CD4-positive, alpha-beta T cell (primary cell): ENCODE measurements at regions not wholly inside any gene's neighbourhood (a gene's known extent, or its start where the extent isn't known, plus 50 kb on each side); places are given as distances from the start of the nearest gene placed in this dataset.
"Not testable (repeated sequence)": the region's sequence is repeated elsewhere in the genome, so short reads cannot be mapped to it uniquely, and the experiment has no call there.

Experiments used
- ATAC-seq: fragments of 200-7000 bp; cut with Tn5 transposase; one replicate; pipeline ENCODE4 v1.10.0; 2022; ENCODE audit warnings: mild to moderate bottlenecking; ENCODE audit not compliant: poor library complexity
- CTCF ChIA-PET: fragments of 350-600 bp; sonication (Branson Sonifier 250); formaldehyde crosslinking; loops from one replicate; lab custom pipeline; 2021; ENCODE audit warnings: antibody characterized with exemption, inconsistent platforms; lab: Charles Lee
- POLR2A ChIA-PET: fragments of 350-600 bp; sonication (Branson Sonifier 250); formaldehyde crosslinking; loops from one replicate; lab custom pipeline; 2021; ENCODE audit warnings: antibody characterized with exemption, inconsistent platforms; lab: Charles Lee
- DNase-seq, 14 experiments: peaks; one replicate each; pipeline ENCODE4 v3.0.0-alpha.2; 2013 to 2020; ENCODE audit warnings: mixed read lengths in 2 of 14
- H3K27ac ChIP-seq, 2 donors: one replicate each; pipeline versions ENCODE4 v1.5.1 to v1.7.0; 2013; ENCODE audit warnings: low read length in 2 of 2, low read depth in 1 of 2, mild to moderate bottlenecking in 1 of 2
- H3K27me3 ChIP-seq, 2 experiments: 1 replicate in 1 of 2; 2 replicates in 1 of 2; pipeline versions ENCODE4 v1.6.1 to v1.7.0; 2013; ENCODE audit warnings: low read length in 2 of 2, control low read depth in 1 of 2, mild to moderate bottlenecking in 1 of 2, moderate library complexity in 1 of 2; ENCODE audit not compliant: insufficient read depth in 2 of 2, control insufficient read depth in 1 of 2
- H3K36me3 ChIP-seq: one replicate; pipeline ENCODE4 v1.6.1; 2013; ENCODE audit warnings: low read length, control low read depth; ENCODE audit not compliant: insufficient read depth
- H3K4me1 ChIP-seq: one replicate; pipeline ENCODE4 v1.6.1; 2013; ENCODE audit warnings: low read length, control low read depth; ENCODE audit not compliant: insufficient read depth
- H3K4me3 ChIP-seq: one replicate; pipeline ENCODE4 v1.5.1; 2013; ENCODE audit warnings: mild to moderate bottlenecking, low read length, moderate library complexity
- H3K9me3 ChIP-seq, 2 experiments: 1 replicate in 1 of 2; 2 replicates in 1 of 2; pipeline versions ENCODE4 v1.6.1 to v1.7.0; 2013; ENCODE audit warnings: low read length in 2 of 2, mild to moderate bottlenecking in 2 of 2, control low read depth in 1 of 2, moderate library complexity in 1 of 2; ENCODE audit not compliant: control insufficient read depth in 1 of 2, insufficient read depth in 1 of 2
- H3K27ac Mint-ChIP-seq: one replicate; pipeline ENCODE4 v1.8.0; 2020; ENCODE audit warnings: mixed read lengths
- H3K27me3 Mint-ChIP-seq: one replicate; pipeline ENCODE4 v1.8.0; 2021; ENCODE audit warnings: mixed read lengths
- H3K36me3 Mint-ChIP-seq: one replicate; pipeline ENCODE4 v1.8.0; 2021; ENCODE audit warnings: low read depth, mixed read lengths
- H3K4me1 Mint-ChIP-seq: one replicate; pipeline ENCODE4 v1.8.0; 2021; ENCODE audit warnings: low read depth, mixed read lengths
- H3K4me3 Mint-ChIP-seq: one replicate; pipeline ENCODE4 v1.8.0; 2020; ENCODE audit warnings: mild to moderate bottlenecking, mixed read lengths
- H3K9me3 Mint-ChIP-seq: one replicate; pipeline ENCODE4 v1.8.0; 2020; ENCODE audit warnings: mixed read lengths
- intact Hi-C, 2 experiments: fragments of 100-400 bp; cut with DNase I in 1 of 2; cut with micrococcal nuclease in 1 of 2; formaldehyde crosslinking; loops; one replicate each; pipeline versions ENCODE4 v1.15.1 to v1.9.0; 2023 to 2025; cut with DNase I, micrococcal nuclease
- TF ChIP-seq, protein P1 (sequence below): fragments of 200-600 bp; IDR thresholded peaks from one replicate; pipeline ENCODE4 v1.8.0; 2022; ENCODE audit warnings: antibody characterized with exemption, mild to moderate bottlenecking

DNA sequence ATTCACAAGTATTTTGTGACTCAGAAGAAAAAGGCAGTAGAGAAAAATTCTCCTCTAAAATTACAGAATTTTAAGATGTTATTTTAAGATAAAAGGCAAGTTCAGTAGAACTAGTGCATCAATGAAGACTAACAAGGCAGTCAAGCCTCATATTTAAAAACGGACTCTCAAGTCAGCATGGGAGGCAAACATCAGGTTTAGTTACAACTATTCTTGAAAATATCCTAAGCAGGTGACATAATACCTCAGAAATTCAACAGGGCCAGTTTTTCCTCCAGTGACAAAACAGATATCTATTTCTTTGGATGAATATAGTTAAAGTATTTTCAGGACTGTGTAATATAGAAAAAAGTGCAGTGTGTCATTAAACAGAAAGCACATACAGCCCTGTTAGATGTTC is 194.0 kb upstream of the NMUR2 start:
- Histone ChIP-seq H3K27ac (no peak overlapping the region), H3K4me1 (no peaks in the 10 kb centered on the region), H3K36me3 (no peaks in the 10 kb centered on the region), H3K27me3 (no peaks in the 10 kb centered on the region), H3K9me3 (no peaks in the 10 kb centered on the region), H3K4me3 (no peak overlapping the region)
- DNase-seq: no peak
- intact Hi-C loops: no loop called here
- ChIA-PET POLR2A (no interaction called here), CTCF (no interaction called here)
- TF ChIP-seq, protein P1, sequence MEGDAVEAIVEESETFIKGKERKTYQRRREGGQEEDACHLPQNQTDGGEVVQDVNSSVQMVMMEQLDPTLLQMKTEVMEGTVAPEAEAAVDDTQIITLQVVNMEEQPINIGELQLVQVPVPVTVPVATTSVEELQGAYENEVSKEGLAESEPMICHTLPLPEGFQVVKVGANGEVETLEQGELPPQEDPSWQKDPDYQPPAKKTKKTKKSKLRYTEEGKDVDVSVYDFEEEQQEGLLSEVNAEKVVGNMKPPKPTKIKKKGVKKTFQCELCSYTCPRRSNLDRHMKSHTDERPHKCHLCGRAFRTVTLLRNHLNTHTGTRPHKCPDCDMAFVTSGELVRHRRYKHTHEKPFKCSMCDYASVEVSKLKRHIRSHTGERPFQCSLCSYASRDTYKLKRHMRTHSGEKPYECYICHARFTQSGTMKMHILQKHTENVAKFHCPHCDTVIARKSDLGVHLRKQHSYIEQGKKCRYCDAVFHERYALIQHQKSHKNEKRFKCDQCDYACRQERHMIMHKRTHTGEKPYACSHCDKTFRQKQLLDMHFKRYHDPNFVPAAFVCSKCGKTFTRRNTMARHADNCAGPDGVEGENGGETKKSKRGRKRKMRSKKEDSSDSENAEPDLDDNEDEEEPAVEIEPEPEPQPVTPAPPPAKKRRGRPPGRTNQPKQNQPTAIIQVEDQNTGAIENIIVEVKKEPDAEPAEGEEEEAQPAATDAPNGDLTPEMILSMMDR: no peak
- Mint-ChIP-seq H3K27me3 (no peaks in the 10 kb centered on the region), H3K4me1 (no peaks in the 10 kb centered on the region), H3K9me3 (no peaks in the 10 kb centered on the region), H3K27ac (no peak overlapping the region), H3K4me3 (no peak overlapping the region), H3K36me3 (no peaks in the 10 kb centered on the region)
- no peak for ATAC-seq

DNA sequence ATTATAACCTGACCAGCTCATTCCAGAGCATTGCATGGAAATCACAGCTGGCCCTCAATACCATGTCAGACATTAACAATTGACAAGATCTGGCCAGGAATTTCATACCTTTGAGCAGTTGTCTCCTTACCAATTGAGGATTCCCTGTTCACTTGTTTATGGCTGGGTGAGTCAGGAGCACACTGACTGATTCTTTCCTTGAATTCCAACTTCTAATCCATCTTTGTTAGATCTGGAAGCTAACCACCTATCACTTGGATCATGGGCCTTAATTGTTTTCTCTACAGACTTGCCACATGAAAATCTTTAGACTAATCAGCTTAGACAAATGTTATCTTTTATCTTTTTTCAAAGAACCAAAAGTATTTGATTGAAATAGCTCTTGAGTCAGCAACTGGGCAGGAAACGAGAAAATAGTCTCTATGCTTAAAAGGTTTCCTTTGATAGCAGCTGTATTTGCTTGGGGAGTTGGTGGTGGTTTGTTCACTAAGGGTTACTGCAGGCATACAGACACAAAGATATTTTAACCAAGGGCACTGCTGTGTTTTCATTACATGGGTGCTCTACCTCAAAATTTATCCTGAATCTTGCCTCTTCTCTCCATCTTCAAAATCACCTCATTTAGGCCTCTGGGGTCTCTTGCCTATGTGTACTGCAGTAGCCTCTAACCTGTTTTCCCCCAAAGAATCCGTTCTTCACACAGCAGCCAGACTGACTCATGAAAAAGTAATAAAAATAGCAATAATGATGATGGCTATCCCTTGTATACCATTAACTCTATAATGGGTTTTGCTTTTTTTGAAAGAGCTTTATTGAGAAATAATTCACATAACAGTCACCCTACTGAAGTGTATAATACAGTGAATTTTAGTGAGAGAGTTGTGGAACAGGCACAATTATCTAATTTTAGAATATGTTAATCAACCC is 197.0 kb upstream of the NMUR2 start:
- H3K36me3 Mint-ChIP-seq: no peaks in the 10 kb centered on the region
- TF ChIP-seq, protein P1: no peak
- no peaks in the 10 kb centered on the region for H3K9me3 Mint-ChIP-seq
- no peak for DNase-seq
- no peaks in the 10 kb centered on the region for H3K4me1 Mint-ChIP-seq
- intact Hi-C loops: no loop called here
- H3K9me3 ChIP-seq: no peaks in the 10 kb centered on the region
- H3K4me3 Mint-ChIP-seq: no peak overlapping the region
- no peaks in the 10 kb centered on the region for H3K27me3 ChIP-seq
- ChIA-PET POLR2A (no interaction called here), CTCF (no interaction called here)
- no peak overlapping the region for H3K27ac ChIP-seq
- H3K36me3 ChIP-seq: no peaks in the 10 kb centered on the region
- no peaks in the 10 kb centered on the region for H3K27me3 Mint-ChIP-seq
- ATAC-seq: no peak
- H3K4me1 ChIP-seq: no peaks in the 10 kb centered on the region
- H3K27ac Mint-ChIP-seq: no peak overlapping the region
- H3K4me3 ChIP-seq: no peak overlapping the region

DNA sequence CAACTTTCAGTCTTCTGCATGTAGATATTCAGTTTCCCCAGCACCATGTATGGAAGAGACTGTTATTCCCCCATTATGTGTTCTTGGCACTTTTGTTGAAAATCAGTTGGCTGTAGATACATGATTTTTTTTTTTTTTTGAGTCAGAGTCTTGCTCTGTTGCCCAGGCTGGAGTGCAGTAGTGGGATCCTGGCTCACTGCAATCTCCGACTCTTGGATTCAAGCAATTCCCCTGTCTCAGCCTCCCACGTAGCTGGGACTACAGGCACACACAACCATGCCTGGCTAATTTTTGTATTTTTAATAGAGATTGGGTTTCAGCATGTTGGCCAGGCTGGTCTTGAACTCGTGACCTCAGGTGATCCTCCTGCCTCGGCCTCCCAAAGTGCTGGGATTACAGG is 201.0 kb upstream of the NMUR2 start:
- H3K27ac Mint-ChIP-seq, H3K4me1 Mint-ChIP-seq, H3K27me3 ChIP-seq, H3K27me3 Mint-ChIP-seq, H3K36me3 ChIP-seq, H3K9me3 ChIP-seq, H3K9me3 Mint-ChIP-seq, H3K36me3 Mint-ChIP-seq, POLR2A ChIA-PET, H3K4me1 ChIP-seq, ATAC-seq, CTCF ChIA-PET, DNase-seq, H3K4me3 Mint-ChIP-seq, H3K27ac ChIP-seq, intact Hi-C loops, H3K4me3 ChIP-seq: not testable (repeated sequence)
